ENCODE measurements at regions not wholly inside any gene's neighbourhood (a gene's known extent, or its start where the extent isn't known, plus 50 kb on each side); places are given as distances from the start of the nearest gene placed in this dataset.

DNA sequence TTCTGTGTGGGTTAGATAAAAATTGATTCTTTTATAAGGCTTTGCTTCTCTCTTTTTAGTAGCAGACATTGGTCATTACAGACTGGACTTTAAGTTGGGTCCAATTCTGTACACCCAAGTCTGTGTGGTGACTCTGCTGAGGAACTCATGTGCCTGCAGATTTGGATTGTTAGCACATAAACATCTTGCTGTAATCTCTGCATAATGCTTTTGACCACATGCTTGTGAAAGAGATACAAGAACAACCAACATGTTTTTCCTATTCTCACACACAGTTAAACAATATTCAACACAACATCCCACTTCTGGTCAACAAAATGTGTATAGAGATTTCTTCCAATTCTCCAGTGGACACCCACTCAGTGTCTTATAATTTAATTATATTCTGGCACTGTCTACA is 270.1 kb downstream of the RDH14 start:
- TF ChIP-seq, protein P1, sequence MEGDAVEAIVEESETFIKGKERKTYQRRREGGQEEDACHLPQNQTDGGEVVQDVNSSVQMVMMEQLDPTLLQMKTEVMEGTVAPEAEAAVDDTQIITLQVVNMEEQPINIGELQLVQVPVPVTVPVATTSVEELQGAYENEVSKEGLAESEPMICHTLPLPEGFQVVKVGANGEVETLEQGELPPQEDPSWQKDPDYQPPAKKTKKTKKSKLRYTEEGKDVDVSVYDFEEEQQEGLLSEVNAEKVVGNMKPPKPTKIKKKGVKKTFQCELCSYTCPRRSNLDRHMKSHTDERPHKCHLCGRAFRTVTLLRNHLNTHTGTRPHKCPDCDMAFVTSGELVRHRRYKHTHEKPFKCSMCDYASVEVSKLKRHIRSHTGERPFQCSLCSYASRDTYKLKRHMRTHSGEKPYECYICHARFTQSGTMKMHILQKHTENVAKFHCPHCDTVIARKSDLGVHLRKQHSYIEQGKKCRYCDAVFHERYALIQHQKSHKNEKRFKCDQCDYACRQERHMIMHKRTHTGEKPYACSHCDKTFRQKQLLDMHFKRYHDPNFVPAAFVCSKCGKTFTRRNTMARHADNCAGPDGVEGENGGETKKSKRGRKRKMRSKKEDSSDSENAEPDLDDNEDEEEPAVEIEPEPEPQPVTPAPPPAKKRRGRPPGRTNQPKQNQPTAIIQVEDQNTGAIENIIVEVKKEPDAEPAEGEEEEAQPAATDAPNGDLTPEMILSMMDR (IDR thresholded peaks at IDR 0.05): no peak
- ATAC-seq (ENCODE audit: low FRiP score) (no peak), DNase-seq (ENCODE audit: low spot score) (no peak)

DNA sequence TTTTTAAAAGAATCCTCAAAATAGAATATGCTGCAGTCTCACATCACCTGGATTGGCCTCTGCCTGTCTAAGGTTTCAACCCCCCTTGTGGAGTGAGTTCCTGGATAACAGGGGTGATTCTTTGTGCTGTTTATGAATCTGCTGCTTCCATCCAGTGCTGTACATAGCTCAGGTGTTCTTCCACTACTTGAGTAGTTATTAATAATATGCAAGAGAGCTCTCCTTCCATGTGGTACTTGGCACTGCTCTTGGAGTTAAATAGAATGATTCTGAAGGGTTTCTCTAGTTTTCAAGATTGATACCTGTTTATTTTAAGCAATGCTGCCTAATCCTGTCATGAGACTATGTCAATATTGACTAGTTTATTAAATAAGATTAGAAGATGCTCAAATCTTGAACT is 273.6 kb downstream of the RDH14 start:
- TF ChIP-seq, protein P1 (IDR thresholded peaks at IDR 0.05): no peak
- no peak for ATAC-seq (ENCODE audit: low FRiP score)
- no peak for DNase-seq (ENCODE audit: low spot score)

DNA sequence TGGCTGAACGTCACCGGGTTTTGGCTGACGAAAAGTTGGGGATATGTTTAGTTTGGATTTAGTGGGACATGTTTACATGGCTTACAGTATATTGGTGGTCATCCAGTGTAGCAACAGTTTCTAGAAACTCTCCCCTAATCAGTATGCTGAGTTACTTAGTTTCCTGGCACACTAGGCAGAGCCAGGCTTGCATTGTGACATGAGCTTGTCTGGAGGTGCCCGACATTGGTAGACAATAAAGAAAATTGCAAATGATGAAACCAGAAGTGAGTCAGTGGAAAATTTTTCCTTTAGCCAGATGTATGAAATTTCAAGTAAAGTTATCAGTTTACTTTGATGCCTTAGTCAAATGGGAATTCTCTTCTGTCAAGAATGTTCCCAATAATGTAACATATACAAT is 276.1 kb downstream of the RDH14 start:
- DNase-seq (ENCODE audit: low spot score) (no peak), ATAC-seq (ENCODE audit: low FRiP score) (no peak)
- TF ChIP-seq, protein P1 (IDR thresholded peaks at IDR 0.05): no peak

DNA sequence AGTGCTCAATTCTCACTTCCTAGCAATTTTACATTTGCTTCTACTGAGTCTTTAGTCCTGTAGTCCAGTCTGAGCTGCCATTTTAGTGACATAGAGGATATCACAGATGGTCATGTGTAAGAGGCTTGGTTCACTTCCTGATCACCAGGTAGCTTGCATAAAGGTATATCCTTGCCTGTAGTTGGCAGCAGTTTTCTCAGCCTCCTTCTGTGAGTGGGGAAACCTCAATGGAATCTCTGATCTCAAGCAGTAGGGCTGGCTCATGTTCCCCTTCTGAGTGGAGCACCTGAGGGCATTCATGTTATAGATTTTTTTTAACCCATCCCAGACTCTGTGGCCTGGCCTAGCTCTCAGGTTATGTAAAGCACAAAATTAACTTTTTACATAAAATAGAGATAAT is 278.4 kb downstream of the RDH14 start:
- no peak for DNase-seq (ENCODE audit: low spot score)
- TF ChIP-seq, protein P1 (IDR thresholded peaks at IDR 0.05): no peak
- ATAC-seq (ENCODE audit: low FRiP score): no peak

DNA sequence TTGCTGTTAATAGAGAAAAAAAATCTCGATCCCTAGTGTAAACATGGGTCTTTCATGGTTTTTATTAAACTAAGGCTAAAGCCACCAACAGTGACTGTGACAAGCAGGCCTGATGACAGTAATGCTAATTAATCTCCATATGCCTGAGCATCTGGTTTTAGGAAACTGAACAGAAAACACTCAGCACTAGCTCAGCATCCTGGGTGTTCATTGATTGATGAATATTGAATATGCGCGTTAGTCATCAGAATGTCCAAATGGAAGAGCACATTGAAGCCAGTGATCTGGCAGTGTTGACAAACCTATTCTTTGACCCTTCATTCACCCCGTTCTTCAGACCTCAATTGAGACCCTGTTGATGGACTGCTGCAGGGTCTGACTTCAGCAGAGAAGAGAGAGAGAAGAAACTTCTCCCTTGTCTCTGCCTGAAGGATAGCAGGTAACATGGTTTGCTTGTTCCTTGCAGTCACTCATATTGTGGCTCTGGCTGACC is 283.8 kb downstream of the RDH14 start:
- TF ChIP-seq, protein P1 (IDR thresholded peaks at IDR 0.05): no peak

DNA sequence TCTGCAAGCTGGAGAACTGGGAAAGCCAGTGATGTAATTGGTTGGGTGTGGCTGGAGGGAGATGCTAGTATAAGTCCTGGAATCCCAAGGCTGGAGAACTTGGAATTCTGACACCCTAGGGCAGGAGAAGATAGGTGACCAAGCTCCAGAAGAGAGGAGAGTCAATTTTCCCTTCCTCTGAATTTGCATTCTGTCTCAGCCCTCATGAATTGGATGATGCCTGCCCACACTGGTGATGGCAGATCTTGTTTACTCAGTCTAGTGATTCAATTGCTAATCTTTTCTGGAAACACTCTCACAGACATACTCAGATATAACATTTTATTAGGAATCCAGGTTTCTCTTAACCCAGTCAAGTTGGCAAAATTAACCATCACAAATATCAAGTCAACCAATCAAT is 287.2 kb downstream of the RDH14 start:
- ATAC-seq (ENCODE audit: low FRiP score): no peak
- DNase-seq (ENCODE audit: low spot score): no peak
- TF ChIP-seq, protein P1 (IDR thresholded peaks at IDR 0.05): no peak

More for the DNA sequence above, 283.8 kb downstream of the RDH14 start:
- no peak for ATAC-seq (ENCODE audit: low FRiP score)
- no peak for DNase-seq (ENCODE audit: low spot score)

DNA sequence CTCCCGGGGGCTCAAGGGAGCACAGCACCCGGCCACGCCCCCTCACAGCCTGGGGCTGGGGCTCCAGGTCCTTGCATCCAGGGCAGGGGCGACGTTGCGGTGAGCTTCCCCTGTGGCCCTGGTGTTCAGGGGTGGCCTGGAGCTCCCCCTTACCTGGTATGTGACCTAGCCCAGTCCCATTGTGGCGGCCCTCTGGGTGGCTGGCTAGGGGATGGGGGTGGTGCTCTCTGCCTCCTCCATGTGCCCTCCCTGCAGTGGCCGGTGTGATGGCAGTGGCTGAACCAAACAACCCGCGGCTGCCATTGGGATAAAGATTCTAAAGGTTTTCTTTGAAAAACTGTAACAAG is 288.3 kb downstream of the RDH14 start:
- DNase-seq (ENCODE audit: low spot score) (no peak), ATAC-seq (ENCODE audit: low FRiP score) (no peak)
- TF ChIP-seq, protein P1 (IDR thresholded peaks at IDR 0.05): no peak
